ENCODE measurements at regions not wholly inside any gene's neighbourhood (a gene's known extent, or its start where the extent isn't known, plus 50 kb on each side); places are given as distances from the start of the nearest gene placed in this dataset.
"Not testable (repeated sequence)": the region's sequence is repeated elsewhere in the genome, so short reads cannot be mapped to it uniquely, and the experiment has no call there.

DNA sequence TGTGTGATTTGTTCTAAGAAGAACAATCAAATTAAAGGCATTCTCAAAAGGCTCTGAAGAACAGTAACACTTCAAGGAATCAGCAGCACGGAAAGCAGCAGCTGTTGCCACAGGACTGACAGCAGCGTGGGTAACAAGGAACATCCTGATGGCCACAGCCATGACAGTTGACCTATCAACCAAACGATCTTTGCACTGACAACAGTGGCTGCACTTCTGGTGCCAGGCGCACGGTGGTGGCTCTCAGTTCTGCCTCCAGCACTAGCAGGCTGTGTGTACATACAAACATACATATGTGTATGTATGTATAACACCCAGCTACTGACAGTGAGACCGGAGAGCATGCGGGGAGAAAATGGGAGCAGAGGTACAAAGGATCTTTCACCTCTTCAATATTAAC lies 114.1 kb downstream of the ZFAND4 start:
- no peaks in the 10 kb centered on the region for H3K36me3 Mint-ChIP-seq
- Histone ChIP-seq H3K4me1 (peaks cover 6% of the 10 kb centered on the region), H3K27ac (no peak overlapping the region), H3F3A (ENCODE audit: low read depth) (no peaks in the 10 kb centered on the region), H3K4me2 (no peak overlapping the region), H4K20me1 (ENCODE audit: low read depth) (no peaks in the 10 kb centered on the region), H3K27me3 (no peaks in the 10 kb centered on the region), H3K9ac (no peak overlapping the region), H2AFZ (replicated peaks) (no peak overlapping the region), H3K9me3 (ENCODE audit: low read depth) (no peaks in the 10 kb centered on the region), H3K36me3 (no peaks in the 10 kb centered on the region), H3K79me2 (ENCODE audit: low read depth) (no peaks in the 10 kb centered on the region), H3K4me3 (no peak overlapping the region)
- no peak for TF ChIP-seq EZH2 (IDR thresholded peaks at IDR 0.05)
- TF ChIP-seq, protein P1, sequence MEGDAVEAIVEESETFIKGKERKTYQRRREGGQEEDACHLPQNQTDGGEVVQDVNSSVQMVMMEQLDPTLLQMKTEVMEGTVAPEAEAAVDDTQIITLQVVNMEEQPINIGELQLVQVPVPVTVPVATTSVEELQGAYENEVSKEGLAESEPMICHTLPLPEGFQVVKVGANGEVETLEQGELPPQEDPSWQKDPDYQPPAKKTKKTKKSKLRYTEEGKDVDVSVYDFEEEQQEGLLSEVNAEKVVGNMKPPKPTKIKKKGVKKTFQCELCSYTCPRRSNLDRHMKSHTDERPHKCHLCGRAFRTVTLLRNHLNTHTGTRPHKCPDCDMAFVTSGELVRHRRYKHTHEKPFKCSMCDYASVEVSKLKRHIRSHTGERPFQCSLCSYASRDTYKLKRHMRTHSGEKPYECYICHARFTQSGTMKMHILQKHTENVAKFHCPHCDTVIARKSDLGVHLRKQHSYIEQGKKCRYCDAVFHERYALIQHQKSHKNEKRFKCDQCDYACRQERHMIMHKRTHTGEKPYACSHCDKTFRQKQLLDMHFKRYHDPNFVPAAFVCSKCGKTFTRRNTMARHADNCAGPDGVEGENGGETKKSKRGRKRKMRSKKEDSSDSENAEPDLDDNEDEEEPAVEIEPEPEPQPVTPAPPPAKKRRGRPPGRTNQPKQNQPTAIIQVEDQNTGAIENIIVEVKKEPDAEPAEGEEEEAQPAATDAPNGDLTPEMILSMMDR (IDR thresholded peaks at IDR 0.05) = no peak
- H3K4me3 Mint-ChIP-seq = no peak overlapping the region
- no peaks in the 10 kb centered on the region for H3K9me3 Mint-ChIP-seq
- peaks cover 10% of the 10 kb centered on the region for H3K4me1 Mint-ChIP-seq
- no peak overlapping the region for H3K27ac Mint-ChIP-seq
- DNase-seq (ENCODE audit: low spot score) = no peak
- no peaks in the 10 kb centered on the region for H3K27me3 Mint-ChIP-seq (ENCODE audit: insufficient read depth, low read depth)

DNA sequence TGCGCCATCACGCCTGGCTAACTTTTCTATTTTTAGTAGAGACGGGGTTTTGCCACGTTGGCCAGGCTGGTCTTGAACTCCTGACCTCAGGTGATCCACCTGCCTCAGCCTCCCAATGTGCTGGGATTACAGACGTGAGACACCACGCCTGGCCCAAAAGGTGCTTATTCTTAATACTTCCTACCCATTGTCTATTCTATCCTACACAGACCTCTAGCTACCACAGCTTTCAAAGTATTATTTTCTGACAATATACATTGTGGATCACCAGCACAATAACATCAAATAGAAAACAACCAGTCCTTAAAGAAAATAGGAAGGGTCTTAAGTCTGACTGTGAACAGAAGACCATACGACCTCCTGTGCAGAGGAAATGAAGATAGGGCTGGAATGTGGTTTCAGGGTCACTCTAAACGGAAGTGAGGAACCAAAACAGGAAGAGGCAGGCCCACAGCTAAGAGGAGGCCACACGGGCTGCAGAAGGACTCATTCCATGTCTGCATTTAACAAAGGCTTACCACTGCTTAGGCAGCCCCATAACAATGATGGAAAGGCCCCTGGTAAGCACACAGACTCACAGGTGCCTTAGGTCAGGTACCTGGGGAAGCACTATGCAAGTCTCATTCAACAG lies 115.2 kb downstream of the ZFAND4 start:
- H3K27me3 ChIP-seq = no peaks in the 10 kb centered on the region
- Mint-ChIP-seq H3K27me3 (ENCODE audit: insufficient read depth, low read depth) (no peaks in the 10 kb centered on the region), H3K9me3 (no peaks in the 10 kb centered on the region), H3K27ac (no peak overlapping the region), H3K36me3 (no peaks in the 10 kb centered on the region), H3K4me3 (no peak overlapping the region), H3K4me1 (peaks cover 9% of the 10 kb centered on the region)
- no peak overlapping the region for H3K4me2 ChIP-seq
- TF ChIP-seq EZH2 (IDR thresholded peaks at IDR 0.05) (no peak), EZH2phosphoT487 (IDR thresholded peaks at IDR 0.05) (no peak)
- TF ChIP-seq, protein P1 (IDR thresholded peaks at IDR 0.05) = no peak
- no peak overlapping the region for H3K27ac ChIP-seq
- H3K9ac ChIP-seq = no peak overlapping the region
- no peaks in the 10 kb centered on the region for H4K20me1 ChIP-seq (ENCODE audit: low read depth)
- peaks cover 4% of the 10 kb centered on the region for H3K4me1 ChIP-seq
- no peaks in the 10 kb centered on the region for H3K36me3 ChIP-seq
- H2AFZ ChIP-seq (replicated peaks) = no peak overlapping the region
- H3K9me3 ChIP-seq (ENCODE audit: low read depth) = no peaks in the 10 kb centered on the region
- no peaks in the 10 kb centered on the region for H3F3A ChIP-seq (ENCODE audit: low read depth)
- no peak for DNase-seq (ENCODE audit: low spot score)
- no peaks in the 10 kb centered on the region for H3K79me2 ChIP-seq (ENCODE audit: low read depth)
- H3K4me3 ChIP-seq = no peak overlapping the region

DNA sequence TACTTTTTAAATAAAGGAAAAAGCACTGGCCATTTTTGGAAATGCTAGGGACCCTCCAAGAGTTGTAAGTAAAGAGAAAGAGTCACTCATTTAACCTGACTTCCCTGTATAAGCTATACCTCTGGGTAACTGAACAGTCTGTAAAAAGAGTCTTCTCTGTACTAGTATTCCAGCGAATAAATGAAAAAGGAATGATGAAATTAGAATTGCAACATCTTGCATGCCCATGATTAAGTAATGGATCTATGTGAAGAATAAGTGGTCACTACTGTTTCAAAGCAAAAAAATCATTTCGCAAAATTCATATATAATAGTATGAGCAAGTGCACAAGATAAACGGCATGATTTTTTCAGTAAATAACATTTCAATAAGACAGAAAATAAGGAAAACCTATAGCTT lies 116.8 kb downstream of the ZFAND4 start:
- H3K36me3 ChIP-seq = no peaks in the 10 kb centered on the region
- no peak for DNase-seq (ENCODE audit: low spot score)
- no peak overlapping the region for H2AFZ ChIP-seq (replicated peaks)
- H3K4me1 Mint-ChIP-seq = peaks cover 4% of the 10 kb centered on the region
- no peaks in the 10 kb centered on the region for H3K79me2 ChIP-seq (ENCODE audit: low read depth)
- no peaks in the 10 kb centered on the region for H4K20me1 ChIP-seq (ENCODE audit: low read depth)
- no peak overlapping the region for H3K9ac ChIP-seq
- no peak overlapping the region for H3K4me3 ChIP-seq
- no peaks in the 10 kb centered on the region for H3K36me3 Mint-ChIP-seq
- H3K27me3 Mint-ChIP-seq (ENCODE audit: insufficient read depth, low read depth) = no peaks in the 10 kb centered on the region
- no peak overlapping the region for H3K27ac Mint-ChIP-seq
- H3K4me1 ChIP-seq = no peaks in the 10 kb centered on the region
- no peaks in the 10 kb centered on the region for H3F3A ChIP-seq (ENCODE audit: low read depth)
- no peaks in the 10 kb centered on the region for H3K9me3 ChIP-seq (ENCODE audit: low read depth)
- H3K4me3 Mint-ChIP-seq = no peak overlapping the region
- TF ChIP-seq EZH2phosphoT487 (IDR thresholded peaks at IDR 0.05) = no peak
- no peak for TF ChIP-seq EZH2 (IDR thresholded peaks at IDR 0.05)
- TF ChIP-seq, protein P1 (IDR thresholded peaks at IDR 0.05) = no peak
- H3K4me2 ChIP-seq = no peak overlapping the region
- no peaks in the 10 kb centered on the region for H3K9me3 Mint-ChIP-seq
- no peak overlapping the region for H3K27ac ChIP-seq
- H3K27me3 ChIP-seq = no peaks in the 10 kb centered on the region

- H3K4me1 Mint-ChIP-seq; H3K9ac ChIP-seq; H3K27me3 Mint-ChIP-seq (ENCODE audit: insufficient read depth, low read depth); H3K9me3 Mint-ChIP-seq; H3K27me3 ChIP-seq; H3K4me2 ChIP-seq; H3K36me3 Mint-ChIP-seq; H2AFZ ChIP-seq (replicated peaks); H3K4me3 Mint-ChIP-seq; H3K27ac Mint-ChIP-seq; H3K27ac ChIP-seq; H3F3A ChIP-seq (ENCODE audit: low read depth); H3K36me3 ChIP-seq; H4K20me1 ChIP-seq (ENCODE audit: low read depth); H3K4me3 ChIP-seq; H3K79me2 ChIP-seq (ENCODE audit: low read depth); DNase-seq (ENCODE audit: low spot score); H3K9me3 ChIP-seq (ENCODE audit: low read depth); H3K4me1 ChIP-seq: not testable (repeated sequence)
Measured at GRCh38 chr10:45555332-45555731, 117.2 kb downstream of the ZFAND4 start.

Data from neural progenitor cell (in vitro differentiated cells).